HG03139 (cell line): ENCODE measurements at regions not wholly inside any gene's neighbourhood (a gene's known extent, or its start where the extent isn't known, plus 50 kb on each side); places are given as distances from the start of the nearest gene placed in this dataset.

Experiments
- ATAC-seq: cut with Tn5 transposase; IDR thresholded peaks from one replicate; pipeline ENCODE4 v1.9.1; 2021; ENCODE audit not compliant: unreplicated experiment

DNA sequence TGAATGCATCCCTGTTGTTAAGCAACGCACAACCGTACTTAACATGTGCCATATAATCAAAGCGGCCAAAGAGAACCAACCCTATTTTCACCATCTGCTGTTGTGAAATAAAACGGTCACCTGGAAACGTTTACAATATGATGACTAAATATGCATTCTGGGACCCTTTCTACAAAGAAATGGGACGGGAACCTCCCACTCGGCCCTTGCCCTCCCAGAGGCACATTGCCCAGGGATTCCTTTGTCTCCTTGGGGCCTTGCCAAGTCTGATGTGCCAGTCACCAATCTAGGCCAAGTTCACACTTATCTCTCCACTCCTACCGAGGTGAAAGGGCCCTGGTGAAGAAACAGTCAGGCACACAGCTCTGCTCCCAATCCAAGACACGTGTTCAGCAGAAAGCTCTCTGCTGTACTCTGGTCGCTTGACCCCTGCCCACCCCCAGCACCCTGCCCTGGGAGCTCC is 427.4 kb upstream of the JARID2 start:
- no peak for ATAC-seq

DNA sequence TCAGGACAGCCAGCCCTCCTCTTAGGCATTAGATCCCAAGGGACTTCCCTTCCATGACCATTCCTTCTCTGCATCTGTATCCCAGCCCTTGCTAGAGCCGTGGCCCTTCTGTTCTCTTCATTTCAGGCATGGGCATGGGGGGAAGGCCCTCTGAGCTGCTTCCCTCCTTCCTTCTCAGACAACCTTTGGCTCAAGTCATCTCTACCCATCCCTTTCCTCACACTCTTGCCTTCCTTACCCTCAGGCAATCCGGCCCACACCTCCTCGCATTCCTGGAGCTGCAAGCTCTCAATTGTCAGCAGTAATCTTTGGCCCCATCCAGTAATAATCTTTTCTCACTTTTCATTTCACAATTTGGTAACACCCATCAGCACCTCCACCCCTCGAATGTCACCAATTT is 426.9 kb upstream of the JARID2 start:
- ATAC-seq: no peak

DNA sequence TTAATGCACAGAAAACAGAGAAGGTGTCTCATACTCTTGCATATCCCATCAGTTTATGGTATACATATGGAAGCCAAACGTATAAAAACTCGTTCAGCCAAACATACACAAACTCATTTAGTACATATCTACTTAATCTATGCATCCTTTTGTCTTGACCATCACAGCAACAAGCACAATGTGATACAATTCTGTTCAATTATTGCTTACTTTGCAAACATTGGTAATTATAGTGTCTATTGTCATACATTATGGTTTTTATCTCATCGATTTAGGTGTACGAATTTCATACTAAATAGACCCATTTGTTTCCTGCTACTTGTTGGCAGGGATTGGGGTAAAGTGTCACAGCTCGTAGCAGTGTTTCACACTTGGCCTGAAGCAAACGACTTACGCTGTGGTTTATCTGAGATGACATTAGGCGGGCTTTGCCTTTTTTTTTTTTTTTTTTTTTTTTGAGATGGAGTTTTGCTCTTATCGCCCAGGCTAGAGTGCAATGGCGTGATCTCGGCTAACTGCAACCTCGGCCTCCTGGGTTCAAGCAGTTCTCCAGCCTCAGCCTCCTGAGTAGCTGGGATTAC is 425.9 kb upstream of the JARID2 start:
- ATAC-seq: no peak

- ATAC-seq: no peak
Measured at GRCh38 chr6:14822012-14822553, 423.8 kb upstream of the JARID2 start.

DNA sequence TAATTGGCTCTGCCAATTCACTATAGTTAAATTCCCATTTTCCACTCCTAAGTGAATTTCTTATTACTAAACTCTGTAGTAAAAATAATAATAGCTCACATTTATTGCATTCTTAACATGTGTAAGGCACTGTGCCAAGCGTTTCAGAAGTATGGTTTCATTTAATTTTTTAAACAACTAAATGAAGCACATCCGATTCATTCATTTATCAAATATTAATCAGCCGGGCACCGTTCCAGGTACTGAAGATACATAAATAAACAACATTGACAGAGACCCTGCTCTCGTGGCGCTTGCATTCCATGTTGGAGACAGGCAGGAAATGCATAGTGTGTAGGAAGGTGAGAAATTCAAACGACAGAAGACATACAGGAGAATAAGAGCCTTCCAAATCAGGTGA is 423.2 kb upstream of the JARID2 start:
- ATAC-seq: no peak

- no peak for ATAC-seq
Measured at GRCh38 chr6:14824060-14824459, 421.8 kb upstream of the JARID2 start.

DNA sequence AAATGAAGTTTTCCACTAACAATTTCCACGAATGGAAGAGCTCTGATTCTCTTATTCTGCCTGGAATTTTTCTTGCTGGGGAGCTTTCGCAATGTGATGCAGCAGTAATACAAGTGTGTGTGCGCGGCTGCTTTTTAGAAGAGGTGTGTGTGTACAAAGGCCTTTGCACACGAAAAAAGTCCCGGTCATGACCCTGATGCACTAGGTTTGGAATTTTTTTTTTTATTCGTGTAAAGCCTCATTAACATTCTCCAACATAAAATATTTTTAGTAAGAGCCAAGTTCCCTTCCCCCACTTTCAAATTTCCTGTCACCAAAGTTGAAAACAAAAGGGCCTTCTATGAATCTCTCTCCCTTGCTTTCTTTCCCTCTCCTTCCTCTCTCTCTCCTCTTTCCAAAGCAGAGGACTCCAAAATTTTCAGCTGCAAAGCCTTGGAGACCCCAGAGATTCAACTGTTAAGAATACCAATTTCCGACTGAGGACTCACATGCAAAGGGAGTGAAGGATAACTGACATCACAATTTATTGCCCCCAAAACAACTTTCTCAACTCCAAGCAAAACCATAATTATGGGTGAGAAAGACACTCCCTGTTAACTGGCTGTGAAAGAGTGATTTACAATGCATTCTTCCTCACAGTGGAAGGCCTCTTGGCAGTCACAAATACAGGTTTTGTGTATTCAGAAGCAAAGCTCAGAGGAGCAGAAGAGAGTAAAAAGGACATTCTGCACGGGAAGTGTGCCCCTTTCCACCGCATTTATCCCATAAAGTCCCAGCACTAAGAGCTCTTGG is 421.2 kb upstream of the JARID2 start:
- no peak for ATAC-seq

- no peak for ATAC-seq
Measured at GRCh38 chr6:14826456-14826855, 419.4 kb upstream of the JARID2 start.

DNA sequence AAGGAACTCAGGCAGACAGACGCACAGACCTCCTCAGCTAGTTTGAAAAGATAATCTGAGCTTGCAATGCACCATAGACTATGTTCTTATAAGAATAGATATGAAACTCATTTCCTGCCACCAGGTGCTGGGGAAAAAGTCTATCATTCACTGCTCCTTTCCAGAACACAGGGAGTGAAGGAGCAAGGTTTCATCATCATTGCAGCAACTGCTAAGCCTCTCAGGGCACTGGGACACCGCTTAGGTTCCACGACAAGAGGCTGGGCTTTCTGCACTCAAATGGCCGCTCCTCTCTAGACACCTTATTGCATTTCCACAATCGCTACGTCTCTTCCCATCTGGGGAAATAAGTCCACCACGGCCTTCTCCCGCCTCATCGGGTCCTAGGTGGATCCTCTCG is 418.5 kb upstream of the JARID2 start:
- no peak for ATAC-seq

DNA sequence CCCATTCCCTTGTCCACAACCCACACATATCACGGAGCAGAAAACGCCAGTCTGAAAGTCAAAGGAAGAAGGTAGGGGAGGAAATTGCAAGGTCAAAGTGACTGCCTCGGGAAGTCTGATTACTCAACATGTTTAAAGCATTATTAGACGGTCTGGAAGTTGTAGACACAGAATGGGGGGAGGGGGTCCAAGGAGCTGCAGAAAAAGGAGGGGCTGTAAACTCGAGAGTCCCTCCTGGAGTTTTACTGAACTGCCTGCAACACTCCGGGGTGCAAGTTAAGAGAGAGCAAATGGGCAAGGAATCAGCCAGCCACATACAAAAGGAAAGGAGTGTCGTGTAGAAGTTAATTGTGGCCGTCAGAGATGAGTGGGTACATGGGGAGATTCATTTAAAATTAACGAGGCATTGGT is 417.7 kb upstream of the JARID2 start:
- ATAC-seq: no peak

DNA sequence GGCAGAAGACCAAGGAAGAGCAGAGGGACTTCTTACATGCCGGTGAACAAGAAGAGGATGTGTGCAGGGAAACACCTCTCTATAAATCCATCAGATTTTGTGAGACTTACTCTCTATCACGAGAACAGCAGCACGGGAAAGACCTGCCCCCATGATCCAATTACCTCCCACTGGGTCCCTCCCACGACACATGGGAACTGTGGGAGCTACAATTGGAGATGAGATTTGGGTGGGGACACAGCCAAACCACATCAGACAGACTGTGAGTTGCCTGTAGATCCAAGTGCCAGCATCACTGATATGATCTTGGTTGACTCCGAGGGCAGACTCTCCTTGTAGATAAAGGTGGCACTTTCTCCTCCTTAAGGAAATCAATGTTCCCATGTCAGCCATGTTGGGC is 414.8 kb upstream of the JARID2 start:
- no peak for ATAC-seq

GRCh38 chr6:14831937-14832336 is 413.9 kb upstream of the JARID2 start:
- ATAC-seq: no peak

DNA sequence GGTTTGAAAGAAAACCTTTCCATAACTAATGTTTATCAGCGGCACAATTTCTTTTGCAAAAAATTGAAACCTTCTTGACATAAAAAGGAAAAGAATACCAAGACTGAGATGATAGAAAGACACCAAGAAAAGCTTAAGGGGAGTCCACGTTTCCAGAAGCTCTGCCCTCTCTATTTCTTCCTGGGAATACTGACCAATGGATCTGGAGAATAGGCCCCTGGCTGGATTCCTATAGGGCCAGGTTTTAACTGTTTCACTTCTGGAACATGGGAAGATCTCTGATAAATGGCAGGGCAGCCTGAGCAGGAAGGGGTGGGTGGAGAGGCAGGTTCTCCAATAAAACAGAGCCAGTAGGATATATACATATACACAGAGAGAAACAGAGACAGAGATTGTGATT is 413.4 kb upstream of the JARID2 start:
- ATAC-seq: no peak

DNA sequence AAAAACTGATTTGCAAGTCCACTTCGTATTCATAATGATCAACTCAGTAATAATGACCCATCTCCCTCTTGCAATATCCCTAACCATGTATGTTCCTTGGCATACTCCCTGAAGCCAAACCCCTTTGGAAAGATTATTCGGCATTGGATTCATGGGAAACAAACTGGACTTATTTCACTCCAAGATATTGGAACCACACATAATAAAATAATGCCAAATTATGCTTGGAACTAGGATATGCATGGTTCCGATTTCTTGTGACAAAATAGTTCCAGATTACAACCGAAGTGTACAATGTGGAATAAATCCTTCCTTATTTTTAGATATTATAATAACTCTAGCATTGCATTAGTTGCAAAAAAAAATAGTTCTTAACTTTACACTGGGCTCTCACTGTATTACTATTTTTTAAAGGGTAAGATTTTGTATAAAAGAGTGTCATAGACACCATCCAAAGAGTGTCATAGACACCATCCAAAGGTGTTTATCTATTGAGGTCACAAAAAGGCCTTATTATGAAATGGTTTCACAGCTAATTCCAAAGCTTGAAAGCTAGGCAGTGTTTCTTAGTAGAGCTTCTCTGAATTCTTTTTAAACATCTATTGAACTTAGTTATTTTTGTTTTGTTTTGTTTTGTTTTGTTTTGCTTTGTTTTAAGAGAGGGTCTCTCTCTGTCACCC is 410.9 kb upstream of the JARID2 start:
- no peak for ATAC-seq

DNA sequence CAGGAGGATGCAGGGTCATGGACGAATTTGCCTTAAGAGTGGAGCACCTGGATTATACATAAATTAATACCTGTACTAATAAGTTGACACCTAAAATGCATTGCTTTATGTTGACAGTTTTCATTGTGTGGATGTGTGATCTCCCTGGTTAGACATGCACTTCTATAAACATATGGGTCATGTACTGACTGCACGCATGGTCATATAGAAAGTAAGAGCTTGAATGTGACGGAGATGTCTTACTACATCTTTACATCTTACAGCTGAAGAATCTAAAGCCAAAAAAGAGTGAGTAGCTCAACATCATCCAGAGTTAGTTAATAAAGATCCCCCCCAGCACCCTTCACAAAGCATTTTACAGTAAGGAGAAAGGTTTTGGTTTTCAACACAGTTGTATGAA is 408.4 kb upstream of the JARID2 start:
- ATAC-seq: no peak

GRCh38 chr6:14838133-14838583 is 407.7 kb upstream of the JARID2 start:
- no peak for ATAC-seq

DNA sequence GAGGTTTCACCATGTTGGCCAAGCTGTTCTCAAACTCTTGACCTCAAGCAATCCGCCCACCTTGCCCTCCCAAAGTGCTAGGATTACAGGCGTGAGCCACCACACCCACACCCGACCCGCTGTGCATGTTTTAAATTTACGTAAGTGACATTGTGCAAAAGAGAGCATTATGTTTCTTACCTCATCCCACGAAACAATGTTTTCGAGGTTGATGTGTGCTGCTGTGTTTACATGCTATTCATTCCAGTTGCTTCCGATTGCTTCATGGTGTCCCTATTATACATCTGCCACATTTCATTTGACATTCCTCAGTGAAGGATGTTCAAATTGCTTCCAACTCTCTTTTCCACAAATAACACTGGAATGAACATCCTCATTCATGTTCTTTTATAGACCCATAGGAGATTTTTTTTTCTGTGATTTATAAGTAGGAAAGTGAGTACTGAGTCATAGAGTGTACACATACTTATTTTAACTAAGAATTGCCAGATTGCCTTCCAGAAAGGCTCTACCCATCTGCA is 403.9 kb upstream of the JARID2 start:
- ATAC-seq: no peak

- ATAC-seq: no peak
Measured at GRCh38 chr6:14844411-14844810, 401.5 kb upstream of the JARID2 start.

- ATAC-seq: no peak
Measured at GRCh38 chr6:14848019-14848418, 397.9 kb upstream of the JARID2 start.

DNA sequence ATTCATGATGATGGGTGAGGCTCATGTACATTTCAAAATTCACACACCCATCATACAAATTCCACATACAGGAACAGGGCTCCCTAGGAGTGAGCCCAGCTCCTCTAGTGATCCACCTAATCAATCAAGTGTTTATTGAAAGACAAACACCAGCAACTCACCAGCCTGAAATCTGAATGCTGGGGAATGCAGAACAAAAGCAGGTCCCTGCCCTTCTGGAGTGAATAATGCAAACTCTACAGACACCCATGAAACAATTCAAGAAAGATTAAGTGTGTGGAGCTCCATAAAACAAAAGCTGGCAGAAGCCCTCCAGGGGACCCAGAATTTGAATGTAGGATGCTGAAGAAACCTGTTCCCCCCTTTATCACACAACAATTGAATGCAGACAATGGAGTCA is 396.7 kb upstream of the JARID2 start:
- ATAC-seq: no peak

DNA sequence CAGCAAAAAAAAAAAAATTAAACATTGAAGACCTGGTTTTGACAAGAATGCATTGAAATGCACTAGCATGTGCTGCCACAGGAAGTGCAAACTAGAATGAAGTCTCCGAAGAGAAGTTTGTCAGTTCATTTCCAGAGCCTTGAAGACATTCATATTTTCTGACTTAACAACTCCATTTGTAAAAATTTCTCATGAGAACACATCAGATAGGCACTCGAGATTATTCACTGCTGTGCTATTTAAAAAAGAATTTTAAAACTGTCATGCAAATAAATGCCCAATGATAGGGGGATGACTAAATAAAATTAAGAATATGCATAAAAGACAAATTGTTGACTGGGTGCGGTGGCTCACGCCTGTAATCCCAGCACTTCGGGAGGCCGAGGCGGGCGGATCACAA is 394.6 kb upstream of the JARID2 start:
- no peak for ATAC-seq

GRCh38 chr6:14852375-14852774 is 393.5 kb upstream of the JARID2 start:
- no peak for ATAC-seq
